MM.1S (cell line): ENCODE measurements at regions not wholly inside any gene's neighbourhood (a gene's known extent, or its start where the extent isn't known, plus 50 kb on each side); places are given as distances from the start of the nearest gene placed in this dataset.
"Not testable (repeated sequence)": the region's sequence is repeated elsewhere in the genome, so short reads cannot be mapped to it uniquely, and the experiment has no call there.

Experiments
- DNase-seq: peaks from one replicate; pipeline ENCODE4 v3.0.0-alpha.2; 2015
- H2AFZ ChIP-seq: fragments of 300-600 bp; sonication (generic); 2 replicates; pipeline ENCODE4 v1.6.0; 2016; ENCODE audit warnings: antibody characterized with exemption, low read length
- H3F3A ChIP-seq: fragments of 300-600 bp; sonication (generic); 2 replicates; pipeline ENCODE4 v1.6.1; 2016; ENCODE audit warnings: mild to moderate bottlenecking, antibody characterized with exemption, low read length, moderate library complexity, mixed read lengths; ENCODE audit not compliant: insufficient read depth
- H3K27ac ChIP-seq: fragments of 300-600 bp; sonication (generic); 2 replicates; pipeline ENCODE4 v1.5.1; 2016; ENCODE audit warnings: mild to moderate bottlenecking, low read length
- H3K27me3 ChIP-seq: fragments of 300-600 bp; sonication (generic); replicated peaks from 2 replicates; pipeline ENCODE4 v1.6.0; 2016; ENCODE audit warnings: low read length; ENCODE audit not compliant: insufficient read depth
- H3K36me3 ChIP-seq: fragments of 300-600 bp; sonication (generic); replicated peaks from 2 replicates; pipeline ENCODE4 v1.6.1; 2016; ENCODE audit warnings: mild to moderate bottlenecking, low read length, mixed read lengths; ENCODE audit not compliant: insufficient read depth
- H3K4me1 ChIP-seq: fragments of 300-600 bp; sonication (generic); 2 replicates; pipeline ENCODE4 v1.6.1; 2016; ENCODE audit warnings: low read length, mixed read lengths
- H3K4me2 ChIP-seq: fragments of 300-600 bp; sonication (generic); 2 replicates; pipeline ENCODE4 v1.6.0; 2016; ENCODE audit warnings: low read depth, low read length
- H3K4me3 ChIP-seq: fragments of 300-600 bp; sonication (generic); 2 replicates; pipeline ENCODE4 v1.5.1; 2016; ENCODE audit warnings: low read length, mixed read lengths
- H3K79me2 ChIP-seq: fragments of 300-600 bp; sonication (generic); 2 replicates; pipeline ENCODE4 v1.6.1; 2016; ENCODE audit warnings: mixed run types, low read length, mixed read lengths
- H3K9ac ChIP-seq: fragments of 300-600 bp; sonication (generic); 2 replicates; pipeline ENCODE4 v1.6.1; 2016; ENCODE audit warnings: low read length, mixed read lengths
- H3K9me2 ChIP-seq: fragments of 300-600 bp; sonication (generic); replicated peaks from 2 replicates; pipeline ENCODE4 v1.6.1; 2016; ENCODE audit warnings: mild to moderate bottlenecking, low read length, mixed read lengths; ENCODE audit not compliant: insufficient read depth
- H3K9me3 ChIP-seq: fragments of 300-600 bp; sonication (generic); replicated peaks from 2 replicates; pipeline ENCODE4 v1.6.1; 2016; ENCODE audit warnings: mild to moderate bottlenecking, low read length, mixed read lengths; ENCODE audit not compliant: insufficient read depth
- H4K20me1 ChIP-seq: fragments of 300-600 bp; sonication (generic); 2 replicates; pipeline ENCODE4 v1.6.1; 2016; ENCODE audit warnings: mild to moderate bottlenecking, low read length, moderate library complexity, mixed read lengths; ENCODE audit not compliant: insufficient read depth

- not testable (repeated sequence) for H3K79me2 ChIP-seq, H3K27ac ChIP-seq, DNase-seq, H3K4me3 ChIP-seq, H3F3A ChIP-seq, H3K4me1 ChIP-seq, H3K9me3 ChIP-seq, H4K20me1 ChIP-seq, H3K9ac ChIP-seq, H3K36me3 ChIP-seq, H3K27me3 ChIP-seq, H3K4me2 ChIP-seq, H2AFZ ChIP-seq, H3K9me2 ChIP-seq
Observed at GRCh38 chr16:88158256-88159045, 207.2 kb downstream of the BANP start.

GRCh38 chr16:88159046-88159896, 208.0 kb downstream of the BANP start:
- H3K4me3 ChIP-seq, H3K9ac ChIP-seq, H4K20me1 ChIP-seq, H3K9me3 ChIP-seq, H3K9me2 ChIP-seq, H3K79me2 ChIP-seq, H3K36me3 ChIP-seq, H2AFZ ChIP-seq, H3K27ac ChIP-seq, H3K4me1 ChIP-seq, H3K4me2 ChIP-seq, DNase-seq, H3K27me3 ChIP-seq, H3F3A ChIP-seq: not testable (repeated sequence)

DNA sequence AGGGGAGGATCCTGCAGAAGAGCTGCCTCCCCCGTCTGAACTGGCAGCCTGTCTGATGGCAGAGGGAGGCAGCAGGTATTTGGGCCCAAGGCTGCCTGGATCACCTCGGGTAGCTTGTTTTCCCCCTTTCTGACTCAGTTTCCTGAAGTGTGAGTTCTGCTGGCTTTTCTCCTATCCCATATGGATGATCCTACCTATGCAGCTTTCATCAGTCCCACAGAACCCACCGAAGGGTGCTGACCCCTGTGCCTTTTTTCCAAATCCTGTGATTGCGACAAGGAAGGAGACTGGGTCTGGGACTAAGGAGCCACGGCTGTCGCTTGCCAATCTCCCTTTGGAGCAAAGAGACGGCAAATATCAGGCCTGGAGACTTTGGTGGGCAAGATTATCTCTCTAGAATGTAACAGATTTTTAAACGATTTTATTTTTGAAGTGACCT, 208.7 kb downstream of the BANP start:
- H2AFZ ChIP-seq, H3K27me3 ChIP-seq, H3K36me3 ChIP-seq, H3F3A ChIP-seq, H3K9ac ChIP-seq, H4K20me1 ChIP-seq, H3K79me2 ChIP-seq, DNase-seq, H3K4me3 ChIP-seq, H3K9me2 ChIP-seq, H3K9me3 ChIP-seq, H3K27ac ChIP-seq, H3K4me1 ChIP-seq, H3K4me2 ChIP-seq: not testable (repeated sequence)

GRCh38 chr16:88161191-88161590, 210.0 kb downstream of the BANP start:
- H3K9ac ChIP-seq, H3K36me3 ChIP-seq, H3F3A ChIP-seq, H4K20me1 ChIP-seq, H3K9me3 ChIP-seq, H3K4me2 ChIP-seq, H3K9me2 ChIP-seq, H3K4me3 ChIP-seq, H3K79me2 ChIP-seq, H2AFZ ChIP-seq, H3K27ac ChIP-seq, DNase-seq, H3K27me3 ChIP-seq, H3K4me1 ChIP-seq: not testable (repeated sequence)

DNA sequence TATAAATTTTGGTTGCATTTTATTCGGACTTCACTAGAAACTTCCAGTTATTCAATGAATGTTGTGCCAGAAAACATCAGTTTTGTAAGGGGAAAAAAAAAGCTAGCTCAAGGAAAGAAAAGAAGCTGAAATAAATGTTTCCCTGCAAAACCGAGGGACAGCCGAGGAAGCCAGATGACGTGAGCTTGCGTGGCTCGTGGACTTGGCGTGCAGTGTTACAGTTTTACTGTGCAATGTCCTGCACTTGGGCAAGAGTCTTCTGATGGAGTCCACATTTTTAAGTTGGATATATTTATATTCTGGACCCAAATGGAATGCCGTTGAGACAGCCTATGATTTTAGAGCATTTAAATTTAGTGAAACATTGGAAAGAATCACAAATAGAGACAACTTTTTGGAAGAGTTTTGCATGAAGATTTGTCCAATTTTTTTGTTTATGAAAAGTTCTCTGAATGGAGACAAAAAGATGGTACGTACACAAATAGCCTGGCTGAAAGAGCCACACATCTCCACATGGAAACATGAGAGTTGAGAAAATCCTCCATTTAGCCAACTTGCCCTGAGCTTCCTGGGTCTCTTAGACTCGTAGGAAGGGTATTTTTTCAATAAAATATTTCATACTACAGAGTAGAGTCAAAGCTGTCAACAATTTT, 210.5 kb downstream of the BANP start:
- not testable (repeated sequence) for H3F3A ChIP-seq, H3K4me1 ChIP-seq, H3K4me3 ChIP-seq, H3K4me2 ChIP-seq, H4K20me1 ChIP-seq, H2AFZ ChIP-seq, H3K9me2 ChIP-seq, H3K27me3 ChIP-seq, H3K27ac ChIP-seq, H3K79me2 ChIP-seq, H3K36me3 ChIP-seq, H3K9ac ChIP-seq, H3K9me3 ChIP-seq, DNase-seq

- not testable (repeated sequence) for H2AFZ ChIP-seq, H3K4me3 ChIP-seq, H3K4me2 ChIP-seq, H3K4me1 ChIP-seq, H3K27me3 ChIP-seq, H3K27ac ChIP-seq, H3K9me2 ChIP-seq, H4K20me1 ChIP-seq, H3K9me3 ChIP-seq, H3K36me3 ChIP-seq, H3K9ac ChIP-seq, H3K79me2 ChIP-seq, H3F3A ChIP-seq, DNase-seq
Observed at GRCh38 chr16:88162778-88163177, 211.5 kb downstream of the BANP start.

DNA sequence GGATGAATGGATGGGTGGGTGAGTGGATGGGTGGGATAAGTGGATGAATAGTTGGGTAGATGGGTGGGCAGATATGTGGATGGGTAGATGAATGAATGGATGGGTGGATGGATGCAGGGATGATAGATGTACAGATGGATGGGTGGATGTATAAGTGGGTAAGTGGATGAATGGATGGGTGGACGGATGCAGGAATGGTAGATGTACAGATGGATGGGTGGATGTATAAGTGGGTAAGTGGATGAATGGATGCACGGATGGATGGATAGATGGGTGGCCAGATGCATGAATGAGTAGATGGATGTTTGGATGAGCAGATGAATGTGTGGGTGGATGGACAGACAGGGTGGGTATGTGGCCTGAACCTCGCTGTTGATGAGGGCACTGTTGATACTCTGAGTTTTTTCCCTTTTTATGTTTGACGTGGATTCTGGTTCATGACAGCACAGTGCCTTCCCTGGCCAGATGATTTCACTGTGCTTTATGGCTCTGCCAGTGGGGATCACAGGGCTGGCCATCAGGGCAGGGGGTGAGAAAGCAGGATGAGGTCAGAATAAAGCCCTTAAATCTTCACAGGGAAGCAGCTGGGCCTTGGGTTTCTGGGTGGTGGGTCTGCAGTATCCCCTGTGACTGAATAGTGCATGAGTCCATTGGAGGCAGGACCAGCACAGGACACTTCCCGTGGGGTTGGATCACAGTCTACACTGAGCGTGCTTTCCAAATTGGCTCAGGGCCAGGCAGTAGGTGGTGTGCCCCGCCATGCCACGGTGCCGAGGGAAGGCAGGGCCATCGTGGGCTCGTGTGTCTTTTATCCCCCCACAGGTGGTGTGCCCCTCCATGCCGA, 213.2 kb downstream of the BANP start:
- not testable (repeated sequence) for H3F3A ChIP-seq, H3K27ac ChIP-seq, H3K4me2 ChIP-seq

More for the DNA sequence above, 213.2 kb downstream of the BANP start:
- H3K9me3 ChIP-seq, H3K4me3 ChIP-seq, H3K4me1 ChIP-seq, H3K36me3 ChIP-seq, H2AFZ ChIP-seq, H4K20me1 ChIP-seq, DNase-seq, H3K9me2 ChIP-seq, H3K79me2 ChIP-seq, H3K27me3 ChIP-seq, H3K9ac ChIP-seq: not testable (repeated sequence)
